ENCODE measurements at regions not wholly inside any gene's neighbourhood (a gene's known extent, or its start where the extent isn't known, plus 50 kb on each side); places are given as distances from the start of the nearest gene placed in this dataset.

- Mint-ChIP-seq H3K36me3 (ENCODE audit: low read depth) (no peaks in the 10 kb centered on the region), H3K9me3 (no peaks in the 10 kb centered on the region), H3K27me3 (peaks cover 5% of the 10 kb centered on the region), H3K4me3 (no peak overlapping the region), H3K4me1 (no peaks in the 10 kb centered on the region), H3K27ac (no peak overlapping the region)
- intact Hi-C loops (cut with micrococcal nuclease): no loop called here
- TF ChIP-seq CTCF (IDR thresholded peaks at IDR 0.05): no peak
- DNase-seq: no peak
- ChIA-PET CTCF (no interaction called here), POLR2A (no interaction called here)
- no peak for ATAC-seq (ENCODE audit: low read depth)
Observed at GRCh38 chr5:81884871-81885270, 87.0 kb upstream of the ATG10 start.

- no peak for TF ChIP-seq CTCF (IDR thresholded peaks at IDR 0.05)
- ChIA-PET CTCF (no interaction called here), POLR2A (no interaction called here)
- no peak for ATAC-seq (ENCODE audit: low read depth)
- H3K4me3 Mint-ChIP-seq: no peak overlapping the region
- no peaks in the 10 kb centered on the region for H3K27me3 Mint-ChIP-seq
- intact Hi-C loops (cut with micrococcal nuclease): no loop called here
- H3K36me3 Mint-ChIP-seq (ENCODE audit: low read depth): no peaks in the 10 kb centered on the region
- H3K4me1 Mint-ChIP-seq: no peaks in the 10 kb centered on the region
- no peaks in the 10 kb centered on the region for H3K9me3 Mint-ChIP-seq
- no peak overlapping the region for H3K27ac Mint-ChIP-seq
- DNase-seq: no peak
Observed at GRCh38 chr5:81883371-81883770, 88.5 kb upstream of the ATG10 start.

- TF ChIP-seq CTCF (IDR thresholded peaks at IDR 0.05): no peak
- H3K9me3 Mint-ChIP-seq: no peaks in the 10 kb centered on the region
- no peaks in the 10 kb centered on the region for H3K27me3 Mint-ChIP-seq
- no peaks in the 10 kb centered on the region for H3K4me1 Mint-ChIP-seq
- no peak overlapping the region for H3K4me3 Mint-ChIP-seq
- ChIA-PET CTCF (no interaction called here), POLR2A (no interaction called here)
- ATAC-seq (ENCODE audit: low read depth) (no peak), DNase-seq (no peak)
- H3K36me3 Mint-ChIP-seq (ENCODE audit: low read depth): no peaks in the 10 kb centered on the region
- H3K27ac Mint-ChIP-seq: no peak overlapping the region
- intact Hi-C loops (cut with micrococcal nuclease): no loop called here
Observed at GRCh38 chr5:81881595-81881994, 90.2 kb upstream of the ATG10 start.

GRCh38 chr5:81879936-81880335, 91.9 kb upstream of the ATG10 start:
- no peaks in the 10 kb centered on the region for H3K9me3 Mint-ChIP-seq
- POLR2A ChIA-PET: no interaction called here
- H3K27me3 Mint-ChIP-seq: no peaks in the 10 kb centered on the region
- no peaks in the 10 kb centered on the region for H3K4me1 Mint-ChIP-seq
- ATAC-seq (ENCODE audit: low read depth) (no peak), DNase-seq (no peak)
- no peaks in the 10 kb centered on the region for H3K36me3 Mint-ChIP-seq (ENCODE audit: low read depth)
- no peak overlapping the region for H3K4me3 Mint-ChIP-seq
- TF ChIP-seq CTCF (IDR thresholded peaks at IDR 0.05): no peak
- intact Hi-C loops (cut with micrococcal nuclease): no loop called here
- no peak overlapping the region for H3K27ac Mint-ChIP-seq
- CTCF ChIA-PET: no interaction called here

GRCh38 chr5:81878333-81878732, 93.5 kb upstream of the ATG10 start:
- no peaks in the 10 kb centered on the region for H3K9me3 Mint-ChIP-seq
- ChIA-PET CTCF (no interaction called here), POLR2A (no interaction called here)
- H3K36me3 Mint-ChIP-seq (ENCODE audit: low read depth): no peaks in the 10 kb centered on the region
- no peak for DNase-seq
- intact Hi-C loops (cut with micrococcal nuclease): no loop called here
- no peak overlapping the region for H3K27ac Mint-ChIP-seq
- TF ChIP-seq CTCF (IDR thresholded peaks at IDR 0.05): no peak
- no peak for ATAC-seq (ENCODE audit: low read depth)
- H3K27me3 Mint-ChIP-seq: no peaks in the 10 kb centered on the region
- H3K4me3 Mint-ChIP-seq: no peak overlapping the region
- H3K4me1 Mint-ChIP-seq: no peaks in the 10 kb centered on the region
